ENCODE measurements at regions not wholly inside any gene's neighbourhood (a gene's known extent, or its start where the extent isn't known, plus 50 kb on each side); places are given as distances from the start of the nearest gene placed in this dataset.

DNA sequence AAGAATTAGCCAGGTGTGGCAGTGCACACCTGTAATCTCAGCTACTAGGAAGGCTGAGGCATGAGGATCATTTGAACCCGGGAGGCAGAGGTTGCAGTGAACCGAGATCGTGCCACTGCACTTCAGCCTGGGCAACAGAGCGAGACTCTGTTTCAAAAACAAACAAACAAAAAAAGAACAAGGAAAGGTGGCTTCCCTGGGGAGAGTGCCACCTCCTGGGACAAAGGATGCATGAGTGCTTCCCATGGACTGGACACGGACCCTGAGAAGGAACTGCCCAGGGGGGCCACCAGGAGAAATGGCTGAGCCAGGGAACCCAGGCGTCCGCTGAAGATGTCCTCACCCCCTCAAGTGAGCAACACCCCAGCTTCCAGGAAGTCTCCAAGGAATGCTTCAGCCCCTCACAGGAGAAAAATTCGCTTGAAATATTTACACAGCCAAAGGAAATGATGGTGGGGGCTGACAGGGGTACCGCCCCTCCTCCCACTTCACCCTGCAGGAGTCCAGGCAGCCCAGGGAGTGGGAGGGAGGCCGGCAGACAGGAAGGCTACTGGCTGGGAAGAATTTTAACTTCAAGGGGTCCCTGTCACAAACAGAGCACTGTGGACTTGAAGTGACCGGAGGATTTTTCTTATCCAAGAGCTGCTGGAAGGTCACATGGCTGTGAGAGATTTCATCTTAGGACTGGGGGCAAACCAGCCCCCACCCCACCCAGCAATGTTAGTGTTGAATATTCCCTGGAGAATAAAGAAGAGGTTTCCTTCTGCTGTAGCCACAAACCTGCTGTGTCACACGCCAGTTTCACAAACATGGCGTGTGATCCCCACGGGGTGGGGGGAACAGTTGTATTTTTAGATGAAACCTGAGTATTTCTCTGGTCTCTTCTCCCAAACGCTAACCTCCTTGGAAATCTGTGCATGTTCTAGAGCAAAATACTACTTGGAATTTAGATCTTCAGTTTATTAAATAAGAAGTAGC, 90.8 kb upstream of the SLC25A33 start:
- Mint-ChIP-seq H3K4me1 (ENCODE audit: low read depth) (no peaks in the 10 kb centered on the region), H3K4me3 (no peak overlapping the region), H3K36me3 (ENCODE audit: low read depth) (no peaks in the 10 kb centered on the region), H3K9me3 (no peaks in the 10 kb centered on the region), H3K27me3 (ENCODE audit: low read depth) (peaks cover 12% of the 10 kb centered on the region), H3K27ac (no peak overlapping the region)
- DNase-seq (ENCODE audit: low spot score), result no peak

DNA sequence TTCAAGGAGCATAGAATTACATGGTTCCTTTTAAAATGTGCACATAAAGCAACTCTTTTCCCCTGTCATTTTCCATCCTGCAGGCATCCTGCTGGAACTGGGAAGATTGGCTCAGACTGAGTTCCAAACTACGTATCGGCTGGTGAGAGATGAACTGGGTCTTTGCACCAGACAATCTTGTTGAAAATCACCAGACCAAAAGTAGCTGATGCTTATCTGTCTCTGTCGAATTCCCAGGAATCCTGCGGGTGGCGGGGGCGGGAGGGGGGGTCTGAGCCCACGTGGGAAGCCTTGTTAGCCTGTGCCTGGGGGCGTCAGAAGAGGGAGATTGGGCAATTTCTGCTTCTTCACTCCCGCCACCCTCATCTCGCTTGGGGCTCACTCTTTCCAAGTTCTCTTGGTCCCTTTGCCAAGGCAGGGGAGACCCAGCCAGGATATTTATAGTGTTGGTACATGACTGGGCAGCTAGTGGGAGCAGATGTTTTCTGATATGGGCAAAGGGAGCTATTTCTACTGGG, 90.1 kb upstream of the SLC25A33 start:
- no peak overlapping the region for H3K27ac Mint-ChIP-seq
- no peaks in the 10 kb centered on the region for H3K36me3 Mint-ChIP-seq (ENCODE audit: low read depth)
- H3K27me3 Mint-ChIP-seq (ENCODE audit: low read depth), result peaks cover 10% of the 10 kb centered on the region

DNA sequence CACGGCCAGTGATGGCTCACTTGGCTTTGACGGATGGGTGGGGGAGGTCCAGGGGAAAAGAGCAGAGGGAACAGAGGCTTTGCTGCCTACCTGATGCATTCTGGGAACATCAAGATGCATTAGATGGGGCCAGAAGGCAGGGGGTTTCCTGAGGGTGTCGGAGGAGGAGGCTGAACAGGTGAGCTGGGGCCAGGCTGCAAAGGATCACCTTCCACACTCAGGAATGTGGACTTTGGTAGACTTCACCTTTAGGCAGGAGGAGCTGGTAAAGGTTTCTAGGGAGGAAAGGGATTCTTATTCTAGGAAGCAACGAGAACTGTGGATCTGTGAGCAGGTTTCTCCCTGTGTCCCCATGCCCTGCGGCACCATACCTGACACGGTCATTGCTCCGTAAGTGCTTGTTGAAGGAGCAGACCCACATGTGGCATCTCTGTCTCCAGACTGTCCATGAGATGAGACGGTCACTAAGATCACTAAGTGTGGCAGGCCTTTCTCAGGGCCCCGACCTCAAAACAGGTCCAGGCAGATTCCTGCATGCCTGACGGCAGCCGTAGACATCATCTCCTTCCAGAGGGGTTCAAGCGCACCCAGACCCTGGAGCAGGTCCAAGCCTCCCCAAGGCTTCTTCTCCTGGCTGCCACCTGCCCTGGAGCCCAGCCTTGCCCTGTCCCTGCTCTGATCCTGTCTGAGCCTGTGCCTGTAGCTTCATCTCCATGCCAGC, 89.1 kb upstream of the SLC25A33 start:
- peaks cover 6% of the 10 kb centered on the region for H3K27me3 Mint-ChIP-seq (ENCODE audit: low read depth)
- DNase-seq (ENCODE audit: low spot score), result no peak
- no peak overlapping the region for H3K27ac Mint-ChIP-seq
- H3K4me1 Mint-ChIP-seq (ENCODE audit: low read depth), result no peaks in the 10 kb centered on the region
- H3K9me3 Mint-ChIP-seq, result no peaks in the 10 kb centered on the region
- no peaks in the 10 kb centered on the region for H3K36me3 Mint-ChIP-seq (ENCODE audit: low read depth)
- no peak overlapping the region for H3K4me3 Mint-ChIP-seq

More for the DNA sequence above, 90.1 kb upstream of the SLC25A33 start:
- no peaks in the 10 kb centered on the region for H3K4me1 Mint-ChIP-seq (ENCODE audit: low read depth)
- H3K9me3 Mint-ChIP-seq, result no peaks in the 10 kb centered on the region
- no peak for DNase-seq (ENCODE audit: low spot score)
- H3K4me3 Mint-ChIP-seq, result no peak overlapping the region

DNA sequence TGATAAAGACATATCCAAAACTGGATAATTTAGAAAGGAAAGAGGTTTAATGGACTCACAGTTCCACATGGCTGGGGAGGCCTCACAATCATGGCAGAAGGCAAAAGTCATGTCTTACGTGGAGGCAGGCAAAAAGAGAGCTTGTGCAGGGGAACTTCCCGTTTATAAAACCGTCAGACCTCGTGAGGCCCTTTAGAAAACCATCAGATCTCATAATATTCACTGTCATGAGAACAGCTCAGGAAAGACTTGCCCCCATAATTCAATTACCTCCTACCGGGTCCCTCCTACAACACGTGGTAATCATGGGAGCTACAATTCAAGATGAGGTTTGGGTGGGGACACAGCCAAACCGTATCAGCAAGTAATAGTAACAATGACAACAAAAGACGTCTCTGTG, 88.2 kb upstream of the SLC25A33 start:
- Mint-ChIP-seq H3K4me3 (no peak overlapping the region), H3K36me3 (ENCODE audit: low read depth) (no peaks in the 10 kb centered on the region), H3K27me3 (ENCODE audit: low read depth) (peaks cover 6% of the 10 kb centered on the region), H3K4me1 (ENCODE audit: low read depth) (no peaks in the 10 kb centered on the region), H3K9me3 (no peaks in the 10 kb centered on the region), H3K27ac (peak overlapping the region; percentile 11)
- no peak for DNase-seq (ENCODE audit: low spot score)

DNA sequence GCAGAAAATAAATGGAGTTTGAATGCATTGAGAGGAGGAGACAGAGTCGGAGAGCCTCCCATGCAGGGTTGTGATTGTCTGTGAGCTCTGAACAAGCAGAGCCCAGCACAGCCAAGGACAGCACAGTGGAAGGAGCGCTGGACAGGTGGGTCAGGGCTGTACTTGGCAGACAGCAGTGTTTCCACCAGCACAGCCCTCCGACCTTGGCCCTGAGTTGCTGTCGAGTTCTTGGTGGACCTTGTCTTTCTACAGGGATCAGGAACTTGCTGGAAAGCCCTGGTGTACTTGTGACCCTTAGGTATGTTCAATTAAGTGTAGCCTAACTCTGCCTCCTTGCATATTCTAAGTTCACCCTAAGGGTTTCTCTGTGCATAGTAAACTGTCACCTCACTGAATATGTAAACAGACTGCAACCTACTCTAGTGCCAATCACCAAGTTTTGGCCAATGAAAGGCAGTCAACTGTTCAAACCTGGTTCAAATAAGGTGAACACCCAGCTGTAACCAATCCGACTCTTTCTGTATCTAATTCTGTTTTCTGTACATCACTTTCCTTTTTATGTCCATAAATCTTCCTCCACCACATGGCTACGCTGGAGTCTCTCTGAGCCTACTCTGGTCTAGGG, 86.6 kb upstream of the SLC25A33 start:
- no peaks in the 10 kb centered on the region for H3K9me3 Mint-ChIP-seq
- no peak for DNase-seq (ENCODE audit: low spot score)
- H3K4me1 Mint-ChIP-seq (ENCODE audit: low read depth), result no peaks in the 10 kb centered on the region
- no peaks in the 10 kb centered on the region for H3K36me3 Mint-ChIP-seq (ENCODE audit: low read depth)
- H3K27me3 Mint-ChIP-seq (ENCODE audit: low read depth), result peaks cover 10% of the 10 kb centered on the region
- H3K27ac Mint-ChIP-seq, result no peak overlapping the region
- no peak overlapping the region for H3K4me3 Mint-ChIP-seq

DNA sequence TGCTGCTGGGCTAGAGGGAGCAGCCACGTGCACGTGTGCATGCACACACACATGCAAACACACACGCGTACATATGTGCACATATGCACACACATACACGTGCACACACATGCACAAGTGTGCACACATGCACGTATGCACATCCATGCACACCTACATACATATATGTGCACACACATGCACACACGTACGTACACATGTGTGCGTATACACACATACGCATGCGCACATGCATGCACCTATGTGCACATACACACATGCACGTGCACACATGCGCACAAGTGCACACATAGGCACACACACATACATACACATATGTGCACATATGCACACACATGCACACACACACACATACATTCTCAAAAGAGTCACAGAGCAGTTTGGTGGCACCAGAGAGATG, 85.9 kb upstream of the SLC25A33 start:
- H3K9me3 Mint-ChIP-seq, result no peaks in the 10 kb centered on the region
- no peak overlapping the region for H3K27ac Mint-ChIP-seq
- DNase-seq (ENCODE audit: low spot score), result no peak
- peaks cover 8% of the 10 kb centered on the region for H3K27me3 Mint-ChIP-seq (ENCODE audit: low read depth)
- H3K4me3 Mint-ChIP-seq, result no peak overlapping the region
- no peaks in the 10 kb centered on the region for H3K4me1 Mint-ChIP-seq (ENCODE audit: low read depth)
- H3K36me3 Mint-ChIP-seq (ENCODE audit: low read depth), result no peaks in the 10 kb centered on the region

DNA sequence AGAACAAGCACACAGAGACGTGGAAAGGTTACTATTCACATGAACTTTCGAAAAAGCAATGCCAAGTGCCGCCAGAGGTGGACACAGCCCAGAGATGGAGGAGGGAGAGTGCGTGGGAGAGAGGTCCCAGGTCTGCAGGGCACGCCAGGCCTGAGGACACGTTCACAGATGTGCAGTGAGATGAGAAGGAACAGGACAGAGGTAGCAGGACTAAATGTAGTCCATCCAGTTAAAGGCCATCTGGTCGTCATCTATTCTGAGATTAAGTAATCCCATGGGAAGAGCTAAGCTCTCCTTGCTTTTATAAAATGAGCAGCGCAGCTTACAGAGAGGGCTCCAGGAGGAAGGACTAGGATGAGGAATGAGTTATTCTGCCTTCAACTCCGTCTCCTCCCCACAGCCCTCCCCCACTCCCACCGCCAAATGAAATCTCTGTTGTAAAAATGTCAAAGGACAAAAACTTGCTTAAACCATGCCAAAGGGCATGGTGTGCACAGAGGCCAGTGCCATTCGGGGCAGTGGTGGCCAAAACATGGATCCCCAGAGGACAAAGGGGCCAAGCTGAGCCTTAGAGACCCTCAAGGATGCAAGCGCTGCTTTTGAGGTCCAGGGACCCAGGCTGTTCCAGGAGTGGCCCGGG, 85.4 kb upstream of the SLC25A33 start:
- no peaks in the 10 kb centered on the region for H3K4me1 Mint-ChIP-seq (ENCODE audit: low read depth)
- no peaks in the 10 kb centered on the region for H3K9me3 Mint-ChIP-seq
- H3K36me3 Mint-ChIP-seq (ENCODE audit: low read depth), result no peaks in the 10 kb centered on the region
- peaks cover 8% of the 10 kb centered on the region for H3K27me3 Mint-ChIP-seq (ENCODE audit: low read depth)
- DNase-seq (ENCODE audit: low spot score), result no peak
- H3K4me3 Mint-ChIP-seq, result no peak overlapping the region
- no peak overlapping the region for H3K27ac Mint-ChIP-seq

DNA sequence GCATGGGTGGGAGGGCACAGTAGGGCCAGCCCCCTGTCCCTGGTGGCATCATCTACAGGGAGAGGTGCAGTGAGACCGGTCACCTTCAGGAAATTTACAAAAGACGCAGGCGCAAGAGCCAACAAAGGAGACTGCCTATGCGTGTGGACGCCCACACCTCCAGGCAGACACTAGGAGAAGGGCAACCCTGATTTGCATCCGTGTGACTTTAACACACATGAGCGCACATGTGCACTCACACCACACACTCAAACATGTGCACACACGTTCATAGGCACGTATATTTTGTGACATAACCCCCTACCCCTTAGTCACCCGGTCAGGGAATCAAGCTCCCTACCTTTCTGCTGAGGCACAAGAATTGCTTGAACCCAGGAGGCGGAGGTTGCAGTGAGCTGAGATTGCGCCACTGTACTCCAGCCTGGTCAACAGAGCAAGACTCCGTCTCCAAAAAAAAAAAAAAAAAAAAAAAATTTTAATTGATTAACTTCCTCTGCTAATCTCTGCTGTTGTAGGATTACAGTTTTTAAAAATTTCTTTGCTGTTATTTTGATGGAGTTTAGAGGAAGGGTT, 84.7 kb upstream of the SLC25A33 start:
- Mint-ChIP-seq H3K4me3 (no peak overlapping the region), H3K36me3 (ENCODE audit: low read depth) (no peaks in the 10 kb centered on the region), H3K27ac (no peak overlapping the region), H3K4me1 (ENCODE audit: low read depth) (no peaks in the 10 kb centered on the region), H3K27me3 (ENCODE audit: low read depth) (peaks cover 8% of the 10 kb centered on the region), H3K9me3 (no peaks in the 10 kb centered on the region)
- DNase-seq (ENCODE audit: low spot score), result no peak

DNA sequence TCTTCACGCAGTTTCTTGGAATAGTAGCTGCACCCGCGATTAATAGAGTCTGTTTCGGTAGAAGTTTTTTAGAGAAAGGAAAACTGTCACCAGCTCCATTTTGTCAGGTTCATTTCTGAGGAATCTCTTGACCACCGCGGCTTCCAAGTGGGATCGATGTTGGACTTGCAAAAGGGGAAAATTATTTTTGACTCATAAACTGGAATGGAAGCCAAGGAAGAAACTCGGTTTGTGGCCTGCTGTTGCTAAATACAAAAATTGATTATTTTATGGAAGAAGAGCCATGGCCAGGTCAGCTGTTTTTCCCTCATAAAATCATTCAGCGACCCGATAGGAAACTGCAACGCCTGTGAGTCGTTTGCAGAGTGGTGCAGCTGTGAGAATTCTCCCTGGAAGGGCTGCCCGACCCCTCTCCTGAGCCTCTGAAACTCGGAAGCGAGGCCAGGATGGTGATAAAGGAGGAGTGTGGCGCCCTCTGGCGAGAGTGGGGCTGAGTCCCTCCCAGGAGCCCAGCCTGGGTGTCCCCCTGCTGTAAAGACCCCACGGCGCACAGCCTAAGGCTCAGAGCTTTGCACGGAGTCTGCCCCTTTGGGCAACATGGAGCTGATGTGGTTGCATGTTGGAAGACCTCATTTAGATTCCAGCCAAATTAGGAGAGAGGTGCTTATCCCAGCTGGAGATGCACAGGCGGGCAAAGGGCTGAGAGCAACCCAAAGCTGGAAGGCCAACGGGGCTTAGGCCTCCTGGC, 83.6 kb upstream of the SLC25A33 start:
- no peaks in the 10 kb centered on the region for H3K36me3 Mint-ChIP-seq (ENCODE audit: low read depth)
- H3K4me3 Mint-ChIP-seq, result no peak overlapping the region
- no peaks in the 10 kb centered on the region for H3K4me1 Mint-ChIP-seq (ENCODE audit: low read depth)
- H3K27me3 Mint-ChIP-seq (ENCODE audit: low read depth), result peaks cover 10% of the 10 kb centered on the region
- peak; percentile 35 for DNase-seq (ENCODE audit: low spot score)
- no peak overlapping the region for H3K27ac Mint-ChIP-seq
- H3K9me3 Mint-ChIP-seq, result no peaks in the 10 kb centered on the region

DNA sequence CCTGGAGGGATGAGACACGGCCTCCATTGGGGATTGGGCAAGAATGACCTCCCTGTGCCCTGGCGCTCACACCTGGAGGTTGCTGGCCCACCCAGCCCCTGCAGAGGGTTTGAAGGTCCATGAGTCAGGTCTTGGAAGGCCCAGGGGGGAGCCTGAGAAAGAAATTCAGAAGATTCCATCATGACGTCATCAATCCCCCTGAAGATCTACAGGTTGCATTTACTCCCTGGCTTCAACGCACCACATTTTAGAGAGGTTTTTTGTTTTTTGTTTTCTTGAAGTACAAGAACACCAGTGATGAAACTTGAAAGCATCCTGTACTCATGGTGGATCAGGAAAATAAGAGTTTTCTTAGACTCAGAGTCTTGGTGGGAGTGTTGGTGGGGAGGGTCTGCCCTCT, 82.4 kb upstream of the SLC25A33 start:
- no peak overlapping the region for H3K27ac Mint-ChIP-seq
- no peaks in the 10 kb centered on the region for H3K9me3 Mint-ChIP-seq
- no peaks in the 10 kb centered on the region for H3K4me1 Mint-ChIP-seq (ENCODE audit: low read depth)
- no peaks in the 10 kb centered on the region for H3K36me3 Mint-ChIP-seq (ENCODE audit: low read depth)
- DNase-seq (ENCODE audit: low spot score), result no peak
- no peak overlapping the region for H3K4me3 Mint-ChIP-seq
- H3K27me3 Mint-ChIP-seq (ENCODE audit: low read depth), result peaks cover 11% of the 10 kb centered on the region

DNA sequence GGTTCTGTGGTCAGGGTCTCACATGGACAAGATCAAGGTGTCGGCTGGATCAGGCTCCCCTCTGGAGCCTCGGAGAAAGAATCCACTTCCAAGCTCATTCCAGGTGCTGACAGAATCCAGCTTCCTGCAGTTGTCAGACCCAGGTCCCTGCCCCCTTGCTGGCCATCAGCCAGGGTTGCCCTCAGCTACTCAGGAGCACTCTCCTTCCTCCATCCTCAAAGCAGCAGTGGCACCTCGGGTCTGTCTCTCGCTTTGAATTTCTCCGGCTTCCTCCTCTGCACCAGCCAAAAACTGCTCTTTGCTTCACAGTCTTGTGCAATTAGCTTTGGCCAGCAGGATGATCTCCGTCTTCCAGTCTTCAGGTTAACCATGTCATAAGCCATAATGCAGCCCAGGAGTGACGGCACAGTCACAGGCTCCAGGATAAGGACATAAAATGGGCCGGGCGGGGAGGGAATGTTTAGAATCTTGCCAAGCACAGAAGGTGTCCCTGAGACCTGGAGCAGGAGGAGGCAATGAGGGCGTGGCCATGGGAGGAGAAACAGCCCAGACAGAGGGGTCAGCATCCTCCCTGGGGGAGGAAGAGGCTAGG, 79.4 kb upstream of the SLC25A33 start:
- Mint-ChIP-seq H3K27me3 (ENCODE audit: low read depth) (peaks cover 9% of the 10 kb centered on the region), H3K27ac (no peak overlapping the region), H3K9me3 (no peaks in the 10 kb centered on the region), H3K4me3 (no peak overlapping the region), H3K4me1 (ENCODE audit: low read depth) (no peaks in the 10 kb centered on the region), H3K36me3 (ENCODE audit: low read depth) (no peaks in the 10 kb centered on the region)
- no peak for DNase-seq (ENCODE audit: low spot score)

DNA sequence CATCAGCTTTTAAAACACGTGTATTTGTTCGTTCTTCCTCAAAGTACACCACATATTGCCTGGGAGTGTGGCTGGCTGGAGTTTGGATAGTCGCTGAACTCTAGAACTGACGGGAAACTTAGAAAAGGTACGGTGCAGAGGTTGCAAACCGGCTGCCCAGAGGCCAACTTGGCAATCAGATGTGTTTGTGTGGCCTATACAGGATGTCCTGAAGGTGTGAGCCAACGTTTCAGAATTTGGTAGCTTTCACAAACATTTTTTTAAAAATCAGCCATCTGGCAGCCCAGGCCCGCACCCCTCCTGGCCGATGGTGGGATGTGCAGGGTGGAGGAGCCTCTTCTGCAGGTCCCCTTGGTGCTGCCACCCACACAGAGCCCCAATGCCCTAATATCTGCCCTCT, 73.6 kb upstream of the SLC25A33 start:
- Mint-ChIP-seq H3K27me3 (ENCODE audit: low read depth) (peaks cover 21% of the 10 kb centered on the region), H3K9me3 (no peaks in the 10 kb centered on the region), H3K27ac (no peak overlapping the region), H3K4me3 (no peak overlapping the region), H3K36me3 (ENCODE audit: low read depth) (no peaks in the 10 kb centered on the region), H3K4me1 (ENCODE audit: low read depth) (no peaks in the 10 kb centered on the region)
- DNase-seq (ENCODE audit: low spot score), result no peak
